GM18868 (cell line): ENCODE measurements at regions not wholly inside any gene's neighbourhood (a gene's known extent, or its start where the extent isn't known, plus 50 kb on each side); places are given as distances from the start of the nearest gene placed in this dataset.

Experiments
- ATAC-seq: cut with Tn5 transposase; IDR thresholded peaks from one replicate; pipeline ENCODE4 v1.9.1; 2021; ENCODE audit warnings: mild to moderate bottlenecking, moderate library complexity; ENCODE audit not compliant: unreplicated experiment

GRCh38 chr12:45548426-45548825, 181.1 kb upstream of the ARID2 start:
- ATAC-seq = no peak

- ATAC-seq = no peak
These were observed 180.1 kb upstream of the ARID2 start for GRCh38 chr12:45549337-45549902.

GRCh38 chr12:45553204-45553603, 176.3 kb upstream of the ARID2 start:
- no peak for ATAC-seq

GRCh38 chr12:45557016-45557415, 172.5 kb upstream of the ARID2 start:
- no peak for ATAC-seq

- ATAC-seq = no peak
These were observed 171.2 kb upstream of the ARID2 start for GRCh38 chr12:45558353-45558752.

- ATAC-seq = no peak
These were observed 170.0 kb upstream of the ARID2 start for GRCh38 chr12:45559537-45559936.

GRCh38 chr12:45560689-45561088, 168.8 kb upstream of the ARID2 start:
- no peak for ATAC-seq

GRCh38 chr12:45561488-45561887, 168.0 kb upstream of the ARID2 start:
- ATAC-seq = no peak

- no peak for ATAC-seq
These were observed 163.9 kb upstream of the ARID2 start for GRCh38 chr12:45565590-45565989.

- ATAC-seq = no peak
These were observed 163.2 kb upstream of the ARID2 start for GRCh38 chr12:45566257-45566656.

GRCh38 chr12:45568808-45569207, 160.7 kb upstream of the ARID2 start:
- ATAC-seq = no peak

- no peak for ATAC-seq
These were observed 159.0 kb upstream of the ARID2 start for GRCh38 chr12:45570501-45570900.

GRCh38 chr12:45572114-45572513, 157.4 kb upstream of the ARID2 start:
- ATAC-seq = no peak

- peak; percentile 39 for ATAC-seq
These were observed 154.1 kb upstream of the ARID2 start for GRCh38 chr12:45575417-45575816.

GRCh38 chr12:45575823-45576475, 153.6 kb upstream of the ARID2 start:
- peak; percentile 73 for ATAC-seq

GRCh38 chr12:45577844-45578399, 151.6 kb upstream of the ARID2 start:
- no peak for ATAC-seq

GRCh38 chr12:45580356-45580969, 149.0 kb upstream of the ARID2 start:
- ATAC-seq = no peak

GRCh38 chr12:45581112-45581511, 148.4 kb upstream of the ARID2 start:
- ATAC-seq = no peak

- no peak for ATAC-seq
These were observed 147.0 kb upstream of the ARID2 start for GRCh38 chr12:45582536-45582935.

- no peak for ATAC-seq
These were observed 146.4 kb upstream of the ARID2 start for GRCh38 chr12:45582986-45583659.

- no peak for ATAC-seq
These were observed 145.2 kb upstream of the ARID2 start for GRCh38 chr12:45584336-45584735.
